ENCODE measurements at regions not wholly inside any gene's neighbourhood (a gene's known extent, or its start where the extent isn't known, plus 50 kb on each side); places are given as distances from the start of the nearest gene placed in this dataset.

- SMC1A ChIA-PET (ENCODE audit: uncharacterized antibody, unreplicated experiment): interaction anchor here (0.6 kb wide), 1 partner anchor 48 kb away, joined by 3 read pairs; no protein-coding TSS in a partner anchor
- ATAC-seq (no peak), DNase-seq (ENCODE audit: low read depth, low spot score) (no peak), FAIRE-seq (no peak)
- CTCF ChIA-PET: no interaction called here
- no peaks in the 10 kb centered on the region for H3K4me1 ChIP-seq (ENCODE audit: control insufficient read depth, insufficient read depth, low read length)
- H3K27ac ChIP-seq (ENCODE audit: control insufficient read depth, insufficient read depth): no peak overlapping the region
- TF ChIP-seq FOXK2 (IDR thresholded peaks at IDR 0.05) (no peak), IRF5 (IDR thresholded peaks at IDR 0.05; ENCODE audit: borderline replicate concordance) (no peak), CBX5 (IDR thresholded peaks at IDR 0.05; ENCODE audit: low read depth) (peak; percentile 85; the same call in 1 of the 2 replicates)
- POLR2A ChIA-PET: no interaction called here
- in situ Hi-C loops (cut with MboI): no loop called here
- H3K9ac ChIP-seq (ENCODE audit: control insufficient read depth, insufficient read depth, low read length): no peak overlapping the region
- H4K20me1 ChIP-seq (ENCODE audit: control insufficient read depth, insufficient read depth): no peaks in the 10 kb centered on the region
- H3K4me2 ChIP-seq (ENCODE audit: control insufficient read depth, insufficient read depth): no peak overlapping the region
- no peak overlapping the region for H3K4me3 ChIP-seq
- no peaks in the 10 kb centered on the region for H3K79me2 ChIP-seq (ENCODE audit: control insufficient read depth, insufficient read depth, low read length)
- peaks cover 7% of the 10 kb centered on the region for H3K9me3 ChIP-seq (replicated peaks; ENCODE audit: control insufficient read depth, insufficient read depth, low read length)
- intact Hi-C loops (cut with micrococcal nuclease; ENCODE audit: unreplicated experiment): no loop called here
- no peaks in the 10 kb centered on the region for H3K27me3 ChIP-seq (replicated peaks in 1 of 2; ENCODE audit: control insufficient read depth in 2 of 2, insufficient read depth in 2 of 2, low read length in 1 of 2)
- H3K36me3 ChIP-seq (ENCODE audit: control insufficient read depth in 2 of 2, insufficient read depth in 2 of 2, low read length in 1 of 2): no peaks in the 10 kb centered on the region
- no TSS peak for BruUV-seq (replicated peaks)
- WGBS (ENCODE audit: insufficient coverage, insufficient replicate concordance, low lambda C conversion rate, missing lambda C conversion rate): 2% methylated on average over 2 of the region's 2 CpGs
- H2AFZ ChIP-seq (ENCODE audit: control insufficient read depth, low read depth, low read length): no peak overlapping the region
- RAD21 ChIA-PET (ENCODE audit: unreplicated experiment): no interaction called here
Observed at GRCh38 chr6:117761610-117762009, 86.3 kb downstream of the NUS1 start.

GRCh38 chr6:117771403-117771802, 96.1 kb downstream of the NUS1 start:
- FAIRE-seq (peak; percentile 95), ATAC-seq (peak; percentile 98), DNase-seq (ENCODE audit: low read depth, low spot score) (peak; percentile 90)
- intact Hi-C loops (cut with micrococcal nuclease; ENCODE audit: unreplicated experiment): loop anchor here (5.0 kb wide), 1 partner anchor 94 kb away; the partner anchor contains the start of gene NUS1
- H3K4me1 ChIP-seq (ENCODE audit: control insufficient read depth, insufficient read depth, low read length): peaks cover 30% of the 10 kb centered on the region
- ChIA-PET RAD21 (ENCODE audit: unreplicated experiment) (interaction anchor here (0.8 kb wide), 1 partner anchor 51 kb away, joined by 4 read pairs; no protein-coding TSS in a partner anchor), CTCF (interaction anchor here (1.2 to 2.3 kb wide), 2 partner anchors 8 to 23 kb away, joined by 4 to 5 read pairs; no protein-coding TSS in a partner anchor), POLR2A (no interaction called here), SMC1A (ENCODE audit: uncharacterized antibody, unreplicated experiment) (interaction anchor here (0.5 to 0.8 kb wide), 2 partner anchors 34 to 52 kb away, joined by 3 read pairs; no protein-coding TSS in a partner anchor)
- no peak overlapping the region for H3K9ac ChIP-seq (ENCODE audit: control insufficient read depth, insufficient read depth, low read length)
- peak overlapping the region; percentile 43 for H3K4me2 ChIP-seq (ENCODE audit: control insufficient read depth, insufficient read depth)
- H3K9me3 ChIP-seq (replicated peaks; ENCODE audit: control insufficient read depth, insufficient read depth, low read length): no peaks in the 10 kb centered on the region; the same call in 1 of the 3 replicates
- H2AFZ ChIP-seq (ENCODE audit: control insufficient read depth, low read depth, low read length): no peak overlapping the region
- no TSS peak for BruUV-seq (replicated peaks)
- H4K20me1 ChIP-seq (ENCODE audit: control insufficient read depth, insufficient read depth): no peaks in the 10 kb centered on the region
- in situ Hi-C loops (cut with MboI): no loop called here
- H3K27me3 ChIP-seq (replicated peaks in 1 of 2; ENCODE audit: control insufficient read depth in 2 of 2, insufficient read depth in 2 of 2, low read length in 1 of 2): no peaks in the 10 kb centered on the region
- WGBS (ENCODE audit: insufficient coverage, insufficient replicate concordance, low lambda C conversion rate, missing lambda C conversion rate): 0% methylated on average over 2 of the region's 2 CpGs
- H3K27ac ChIP-seq (ENCODE audit: control insufficient read depth, insufficient read depth): peak overlapping the region; percentile 55; the same call in 1 of the 2 replicates
- H3K4me3 ChIP-seq: no peak overlapping the region
- no peaks in the 10 kb centered on the region for H3K36me3 ChIP-seq (ENCODE audit: control insufficient read depth in 2 of 2, insufficient read depth in 2 of 2, low read length in 1 of 2)
- no peaks in the 10 kb centered on the region for H3K79me2 ChIP-seq (ENCODE audit: control insufficient read depth, insufficient read depth, low read length)
- TF ChIP-seq TBL1XR1 (IDR thresholded peaks at IDR 0.05; ENCODE audit: low read depth, low read length) (0 out of 2 replicates have a peak, but pooled peaks have one; percentile 23), KDM1A (IDR thresholded peaks at IDR 0.05; ENCODE audit: borderline replicate concordance) (no peak), EZH2 (IDR thresholded peaks at IDR 0.05; ENCODE audit: borderline replicate concordance, control insufficient read depth, low read depth, low read length) (no peak), USF2 (IDR thresholded peaks at IDR 0.05; ENCODE audit: borderline replicate concordance, low read depth, low read length) (no peak), RELB (IDR thresholded peaks at IDR 0.05; ENCODE audit: low read depth) (peak; percentile 78), CEBPB (IDR thresholded peaks at IDR 0.05; ENCODE audit: borderline replicate concordance in 1 of 2, low read depth in 2 of 2, low read length in 2 of 2) (no peak), CREM (IDR thresholded peaks at IDR 0.05; ENCODE audit: low read depth) (0 out of 2 replicates have a peak, but pooled peaks have one; percentile 41), HSF1 (IDR thresholded peaks at IDR 0.05; ENCODE audit: low read depth, low read length) (no peak), SP1 (IDR thresholded peaks at IDR 0.05; ENCODE audit: low read depth, low read length) (peak; percentile 59)
